Chondrocyte (in vitro differentiated cells): ENCODE measurements at regions not wholly inside any gene's neighbourhood (a gene's known extent, or its start where the extent isn't known, plus 50 kb on each side); places are given as distances from the start of the nearest gene placed in this dataset.

Source experiments
- DNase-seq: peaks from one replicate; pipeline ENCODE4 v3.0.0; 2021; ENCODE audit warnings: mixed read lengths, low spot score
- H3K27ac Mint-ChIP-seq: one replicate; pipeline ENCODE4 v1.8.0; 2021; ENCODE audit warnings: mild to moderate bottlenecking, moderate library complexity, mixed read lengths; ENCODE audit not compliant: unreplicated experiment
- H3K27me3 Mint-ChIP-seq: 2 replicates; pipeline ENCODE4 v1.8.0; 2021; ENCODE audit warnings: low read depth, mixed read lengths
- H3K36me3 Mint-ChIP-seq: 2 replicates; pipeline ENCODE4 v1.8.0; 2021; ENCODE audit warnings: low read depth, mixed read lengths
- H3K4me1 Mint-ChIP-seq: 2 replicates; pipeline ENCODE4 v1.8.0; 2021; ENCODE audit warnings: low read depth, mild to moderate bottlenecking, mixed read lengths
- H3K4me3 Mint-ChIP-seq: one replicate; pipeline ENCODE4 v1.8.0; 2021; ENCODE audit warnings: mild to moderate bottlenecking, moderate library complexity, mixed read lengths; ENCODE audit not compliant: unreplicated experiment
- H3K9me3 Mint-ChIP-seq: 2 replicates; pipeline ENCODE4 v1.8.0; 2021; ENCODE audit warnings: low read depth, mixed read lengths
- TF ChIP-seq, protein P1 (sequence below): fragments of 200-600 bp; sonication (generic); IDR thresholded peaks from 2 replicates; pipeline ENCODE4 v1.5.0; 2021; ENCODE audit warnings: antibody characterized with exemption, mild to moderate bottlenecking, moderate library complexity

DNA sequence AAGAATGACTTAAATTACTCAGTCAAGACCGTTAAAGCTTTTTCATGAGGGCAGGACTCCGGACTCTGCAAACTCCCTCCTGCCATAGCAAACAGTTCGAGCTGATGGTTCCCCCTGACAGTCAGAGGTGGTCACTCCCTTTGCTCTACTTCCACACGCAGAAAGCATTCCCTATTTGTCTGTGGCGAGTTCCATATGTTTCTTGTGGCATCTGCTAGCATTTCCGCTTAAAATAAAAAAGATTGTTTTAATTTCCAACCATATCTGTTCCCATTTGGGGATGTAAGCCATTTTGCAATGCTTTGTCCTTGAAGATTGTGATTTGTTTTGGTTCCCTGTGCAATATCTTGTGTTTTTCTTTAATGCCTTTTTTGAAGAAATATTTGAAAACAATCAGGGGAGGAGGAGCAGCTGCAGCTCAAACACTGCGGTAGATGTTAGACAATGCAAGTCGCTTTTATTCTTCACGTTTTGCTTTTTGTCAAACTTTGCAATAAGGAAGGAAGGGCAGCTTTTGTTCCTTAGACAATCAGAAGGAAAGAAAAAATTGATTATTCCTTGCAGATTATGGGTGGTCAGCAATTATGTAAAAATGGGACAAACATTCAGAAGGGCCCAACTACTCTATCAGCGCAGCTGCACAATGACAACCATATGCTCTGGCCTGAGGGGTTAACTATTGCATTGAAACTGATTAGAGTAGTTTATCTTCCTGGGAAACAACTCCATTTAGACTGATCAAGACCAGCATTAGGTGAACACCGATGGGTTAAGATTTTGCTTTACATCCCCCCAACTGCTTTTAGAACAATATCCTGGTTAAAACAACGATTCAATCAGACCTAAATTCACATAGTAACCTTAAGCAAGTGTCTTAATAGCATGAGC, 425.8 kb upstream of the NRP1 start:
- no peak overlapping the region for H3K4me3 Mint-ChIP-seq
- DNase-seq, result no peak
- TF ChIP-seq, protein P1, sequence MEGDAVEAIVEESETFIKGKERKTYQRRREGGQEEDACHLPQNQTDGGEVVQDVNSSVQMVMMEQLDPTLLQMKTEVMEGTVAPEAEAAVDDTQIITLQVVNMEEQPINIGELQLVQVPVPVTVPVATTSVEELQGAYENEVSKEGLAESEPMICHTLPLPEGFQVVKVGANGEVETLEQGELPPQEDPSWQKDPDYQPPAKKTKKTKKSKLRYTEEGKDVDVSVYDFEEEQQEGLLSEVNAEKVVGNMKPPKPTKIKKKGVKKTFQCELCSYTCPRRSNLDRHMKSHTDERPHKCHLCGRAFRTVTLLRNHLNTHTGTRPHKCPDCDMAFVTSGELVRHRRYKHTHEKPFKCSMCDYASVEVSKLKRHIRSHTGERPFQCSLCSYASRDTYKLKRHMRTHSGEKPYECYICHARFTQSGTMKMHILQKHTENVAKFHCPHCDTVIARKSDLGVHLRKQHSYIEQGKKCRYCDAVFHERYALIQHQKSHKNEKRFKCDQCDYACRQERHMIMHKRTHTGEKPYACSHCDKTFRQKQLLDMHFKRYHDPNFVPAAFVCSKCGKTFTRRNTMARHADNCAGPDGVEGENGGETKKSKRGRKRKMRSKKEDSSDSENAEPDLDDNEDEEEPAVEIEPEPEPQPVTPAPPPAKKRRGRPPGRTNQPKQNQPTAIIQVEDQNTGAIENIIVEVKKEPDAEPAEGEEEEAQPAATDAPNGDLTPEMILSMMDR, result no peak
- no peaks in the 10 kb centered on the region for H3K27me3 Mint-ChIP-seq
- H3K36me3 Mint-ChIP-seq, result no peaks in the 10 kb centered on the region
- H3K9me3 Mint-ChIP-seq, result peaks cover 5% of the 10 kb centered on the region
- H3K4me1 Mint-ChIP-seq, result no peaks in the 10 kb centered on the region
- H3K27ac Mint-ChIP-seq, result no peak overlapping the region

DNA sequence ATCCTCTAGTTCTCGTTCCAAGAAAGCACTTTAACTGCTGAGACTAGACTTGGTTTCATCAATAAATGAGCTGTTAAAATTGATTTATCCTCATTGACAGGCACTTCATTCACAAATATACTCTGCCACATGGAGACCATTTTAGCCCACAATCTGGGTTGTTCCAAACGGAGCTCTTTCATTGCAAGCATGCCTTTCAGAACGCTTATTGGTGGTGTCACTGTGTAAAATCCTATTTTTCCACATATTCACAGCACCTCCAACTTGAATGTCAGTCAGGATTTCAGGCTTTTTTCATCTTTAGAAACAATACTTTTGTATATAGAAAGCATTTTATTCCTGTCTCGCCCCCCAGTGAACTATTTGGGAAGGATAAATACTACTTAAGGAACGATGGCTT, 424.7 kb upstream of the NRP1 start:
- H3K9me3 Mint-ChIP-seq, result peaks cover 5% of the 10 kb centered on the region
- H3K36me3 Mint-ChIP-seq, result no peaks in the 10 kb centered on the region
- no peaks in the 10 kb centered on the region for H3K27me3 Mint-ChIP-seq
- H3K27ac Mint-ChIP-seq, result no peak overlapping the region
- DNase-seq, result no peak
- H3K4me3 Mint-ChIP-seq, result no peak overlapping the region
- TF ChIP-seq, protein P1, result no peak
- H3K4me1 Mint-ChIP-seq, result no peaks in the 10 kb centered on the region

DNA sequence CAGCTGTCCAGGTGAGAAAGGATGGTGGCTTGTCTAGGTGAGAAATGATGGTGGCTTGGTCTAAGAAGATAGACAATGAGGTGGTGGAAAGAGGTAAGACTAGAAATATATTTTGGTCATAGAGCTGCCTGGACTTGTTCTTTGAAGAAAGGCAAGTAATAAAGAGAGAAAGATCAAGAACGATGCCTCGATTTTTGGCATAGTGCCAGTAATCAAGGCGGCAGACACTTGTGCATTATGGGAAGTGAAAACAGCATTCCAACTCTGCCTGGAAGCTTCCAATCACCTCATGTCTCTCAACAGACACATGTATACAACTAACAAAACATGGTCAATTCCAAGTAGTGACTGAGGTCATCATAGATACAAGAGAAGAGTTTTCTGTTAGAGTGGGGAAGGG, 423.8 kb upstream of the NRP1 start:
- Mint-ChIP-seq H3K4me1 (no peaks in the 10 kb centered on the region), H3K4me3 (no peak overlapping the region), H3K27ac (no peak overlapping the region)

DNA sequence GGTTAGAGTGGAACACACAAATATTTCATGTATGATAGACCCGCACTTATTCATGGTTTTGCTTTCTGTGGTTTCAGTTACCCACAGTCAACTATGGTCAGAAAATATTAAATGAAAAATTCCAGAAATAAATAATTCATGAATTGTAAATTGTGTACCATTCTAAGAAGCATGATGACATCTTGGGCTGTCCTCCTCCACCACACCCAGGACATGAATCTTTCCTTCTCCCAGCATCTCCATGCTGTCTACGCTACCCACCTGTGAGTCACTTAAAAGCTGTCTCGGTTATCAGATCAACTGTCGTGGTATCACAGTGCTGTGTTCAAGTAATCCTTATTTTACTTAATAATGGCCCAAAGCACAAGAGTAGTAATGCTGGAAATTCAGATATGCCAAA, 419.6 kb upstream of the NRP1 start:
- TF ChIP-seq, protein P1, result no peak
- DNase-seq, result no peak
- H3K36me3 Mint-ChIP-seq, result no peaks in the 10 kb centered on the region
- no peak overlapping the region for H3K4me3 Mint-ChIP-seq
- H3K27me3 Mint-ChIP-seq, result no peaks in the 10 kb centered on the region
- H3K4me1 Mint-ChIP-seq, result no peaks in the 10 kb centered on the region
- no peaks in the 10 kb centered on the region for H3K9me3 Mint-ChIP-seq
- H3K27ac Mint-ChIP-seq, result no peak overlapping the region

More for the DNA sequence above, 423.8 kb upstream of the NRP1 start:
- DNase-seq, result no peak
- Mint-ChIP-seq H3K9me3 (peaks cover 5% of the 10 kb centered on the region), H3K36me3 (no peaks in the 10 kb centered on the region), H3K27me3 (no peaks in the 10 kb centered on the region)
- TF ChIP-seq, protein P1, result no peak

DNA sequence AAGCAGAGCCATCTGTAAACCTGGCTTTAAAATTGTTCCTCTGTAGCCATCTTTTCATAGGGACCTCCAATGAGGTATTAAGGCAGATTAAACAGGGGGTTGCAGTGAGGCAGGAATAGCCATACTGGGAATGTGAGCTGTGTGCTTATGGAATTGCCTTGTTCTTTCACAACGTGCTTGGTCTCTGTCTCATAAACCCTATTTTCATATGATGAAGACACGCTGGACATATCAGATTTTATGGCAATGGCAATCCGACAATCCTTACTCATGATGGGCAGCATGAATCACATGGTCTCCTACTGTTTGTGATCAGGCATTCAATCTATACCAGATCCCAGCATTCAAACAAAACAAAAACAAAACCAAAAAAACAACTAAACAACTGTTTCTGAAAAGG, 418.9 kb upstream of the NRP1 start:
- Mint-ChIP-seq H3K4me1 (no peaks in the 10 kb centered on the region), H3K27me3 (no peaks in the 10 kb centered on the region), H3K9me3 (no peaks in the 10 kb centered on the region), H3K4me3 (no peak overlapping the region), H3K27ac (no peak overlapping the region), H3K36me3 (no peaks in the 10 kb centered on the region)
- no peak for DNase-seq
- TF ChIP-seq, protein P1, result no peak
